GM21528 (cell line): ENCODE measurements at regions not wholly inside any gene's neighbourhood (a gene's known extent, or its start where the extent isn't known, plus 50 kb on each side); places are given as distances from the start of the nearest gene placed in this dataset.

Experiments used
- ATAC-seq: cut with Tn5 transposase; IDR thresholded peaks from one replicate; pipeline ENCODE4 v1.9.1; 2021; ENCODE audit warnings: mild to moderate bottlenecking, moderate library complexity; ENCODE audit not compliant: unreplicated experiment, low FRiP score

GRCh38 chr6:91633374-91634111 lies 1046.7 kb upstream of the MAP3K7 start:
- ATAC-seq: no peak

GRCh38 chr6:91632308-91632707 lies 1045.4 kb upstream of the MAP3K7 start:
- ATAC-seq: no peak

GRCh38 chr6:91631227-91631626 lies 1044.4 kb upstream of the MAP3K7 start:
- no peak for ATAC-seq

- ATAC-seq: no peak
These were observed 1040.0 kb upstream of the MAP3K7 start for GRCh38 chr6:91626911-91627310.

- no peak for ATAC-seq
These were observed 1026.6 kb upstream of the MAP3K7 start for GRCh38 chr6:91613481-91613880.

GRCh38 chr6:91611190-91611589 lies 1024.3 kb upstream of the MAP3K7 start:
- no peak for ATAC-seq

GRCh38 chr6:91608428-91608827 lies 1021.6 kb upstream of the MAP3K7 start:
- ATAC-seq: no peak

GRCh38 chr6:91606148-91606901 lies 1019.5 kb upstream of the MAP3K7 start:
- no peak for ATAC-seq

GRCh38 chr6:91600561-91600960 lies 1013.7 kb upstream of the MAP3K7 start:
- ATAC-seq: no peak

GRCh38 chr6:91590191-91590590 lies 1003.3 kb upstream of the MAP3K7 start:
- ATAC-seq: no peak

GRCh38 chr6:91580635-91581034 lies 993.8 kb upstream of the MAP3K7 start:
- no peak for ATAC-seq

GRCh38 chr6:91575032-91575431 lies 988.2 kb upstream of the MAP3K7 start:
- peak; percentile 72 for ATAC-seq

GRCh38 chr6:91573826-91574416 lies 987.0 kb upstream of the MAP3K7 start:
- ATAC-seq: no peak

GRCh38 chr6:91572878-91573277 lies 986.0 kb upstream of the MAP3K7 start:
- ATAC-seq: no peak

- no peak for ATAC-seq
These were observed 982.2 kb upstream of the MAP3K7 start for GRCh38 chr6:91569071-91569470.

- no peak for ATAC-seq
These were observed 979.6 kb upstream of the MAP3K7 start for GRCh38 chr6:91566467-91566866.

- ATAC-seq: no peak
These were observed 978.3 kb upstream of the MAP3K7 start for GRCh38 chr6:91565207-91565606.

- no peak for ATAC-seq
These were observed 976.1 kb upstream of the MAP3K7 start for GRCh38 chr6:91562955-91563354.

GRCh38 chr6:91560409-91560808 lies 973.5 kb upstream of the MAP3K7 start:
- ATAC-seq: no peak

- ATAC-seq: no peak
These were observed 954.0 kb upstream of the MAP3K7 start for GRCh38 chr6:91540902-91541301.

GRCh38 chr6:91539456-91539855 lies 952.6 kb upstream of the MAP3K7 start:
- no peak for ATAC-seq

- no peak for ATAC-seq
These were observed 951.8 kb upstream of the MAP3K7 start for GRCh38 chr6:91538622-91539021.
